Fibroblast of lung (primary cell): ENCODE measurements at regions not wholly inside any gene's neighbourhood (a gene's known extent, or its start where the extent isn't known, plus 50 kb on each side); places are given as distances from the start of the nearest gene placed in this dataset.

ENCODE experiments used
- DNase-seq, 2 donors: peaks; one replicate each; pipeline versions ENCODE4 v3.0.0 to v3.0.0-alpha.2; 2010; ENCODE audit warnings: low read depth in 2 of 2
- H2AFZ ChIP-seq: 2 replicates; pipeline ENCODE4 v1.5.1; 2012; ENCODE audit warnings: low read length, control low read depth, inconsistent platforms
- H3K27ac ChIP-seq: 2 replicates; pipeline ENCODE4 v1.5.1; 2011; ENCODE audit warnings: low read length, control low read depth; ENCODE audit not compliant: insufficient read depth
- H3K27me3 ChIP-seq: 2 replicates; pipeline ENCODE4 v1.5.1; 2011; ENCODE audit warnings: mild to moderate bottlenecking, low read length; ENCODE audit not compliant: control insufficient read depth, insufficient read depth
- H3K36me3 ChIP-seq: 2 replicates; pipeline ENCODE4 v1.5.1; 2011; ENCODE audit warnings: low read length; ENCODE audit not compliant: control insufficient read depth, insufficient read depth
- H3K4me1 ChIP-seq: 2 replicates; pipeline ENCODE4 v1.5.1; 2011; ENCODE audit warnings: low read length; ENCODE audit not compliant: control insufficient read depth, insufficient read depth; ENCODE audit errors: extremely low read depth
- H3K4me2 ChIP-seq: 2 replicates; pipeline ENCODE4 v1.5.1; 2011; ENCODE audit warnings: low read length, control low read depth; ENCODE audit not compliant: insufficient read depth; ENCODE audit errors: extremely low read depth
- H3K4me3 ChIP-seq, 4 experiments: fragments of 200-600 bp in 1 of 4; sonication (generic) in 1 of 4; replicated peaks in 1 of 4; 2 replicates each; pipeline ENCODE4 v1.5.1; 2011 to 2016; ENCODE audit warnings: low read length in 4 of 4, low read depth in 3 of 4, mild to moderate bottlenecking in 3 of 4, control low read depth in 2 of 4, inconsistent platforms in 1 of 4, mixed read lengths in 1 of 4; ENCODE audit not compliant: insufficient read depth in 1 of 4; ENCODE audit errors: control extremely low read depth in 1 of 4
- H3K79me2 ChIP-seq: 2 replicates; pipeline ENCODE4 v1.5.1; 2012; ENCODE audit warnings: mild to moderate bottlenecking, low read length, inconsistent platforms; ENCODE audit not compliant: control insufficient read depth, insufficient read depth
- H3K9ac ChIP-seq: 2 replicates; pipeline ENCODE4 v1.5.1; 2011; ENCODE audit warnings: mild to moderate bottlenecking, low read length, control low read depth; ENCODE audit not compliant: insufficient read depth
- H3K9me3 ChIP-seq: 2 replicates; pipeline ENCODE4 v1.5.1; 2012; ENCODE audit warnings: low read depth, low read length; ENCODE audit not compliant: control insufficient read depth, insufficient read depth
- H4K20me1 ChIP-seq: 2 replicates; pipeline ENCODE4 v1.5.1; 2011; ENCODE audit warnings: low read length; ENCODE audit not compliant: control insufficient read depth, insufficient read depth; ENCODE audit errors: extremely low read depth
- EZH2 ChIP-seq: IDR thresholded peaks from 2 replicates; pipeline ENCODE4 v1.5.1; 2012; ENCODE audit warnings: low read length, control low read depth, mild to moderate bottlenecking; ENCODE audit errors: missing control alignments
- TF ChIP-seq, protein P1 (sequence below), 2 donors: IDR thresholded peaks in 1 of 2; conservative IDR thresholded peaks in 1 of 2; 1 replicate in 1 of 2; 2 replicates in 1 of 2; pipeline ENCODE4 v1.5.1; 2011 to 2012; ENCODE audit warnings: low read length in 2 of 2, control low read depth in 1 of 2, inconsistent platforms in 1 of 2, low read depth in 1 of 2, mild to moderate bottlenecking in 1 of 2

DNA sequence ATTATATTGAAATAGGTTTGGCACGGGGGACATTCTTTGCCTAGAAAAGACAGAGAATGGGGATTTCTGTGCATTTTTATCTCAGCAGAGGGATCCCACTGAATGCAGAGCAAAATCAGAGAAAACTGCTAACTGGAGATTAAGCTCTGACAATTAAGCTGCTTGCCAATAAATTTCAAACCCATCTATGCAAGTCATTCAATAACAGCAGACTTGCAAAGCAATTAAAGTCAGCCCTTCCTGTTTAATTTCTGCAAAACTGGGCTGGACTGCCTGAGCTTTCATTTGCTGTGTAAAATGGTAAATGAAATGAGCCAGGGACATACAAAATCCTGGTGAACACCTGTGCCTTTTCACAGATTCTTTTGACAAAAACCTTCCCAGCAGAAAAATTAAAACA, 1273.9 kb upstream of the CNTN5 start:
- Histone ChIP-seq H3K27me3 (no peaks in the 10 kb centered on the region), H3K9ac (no peak overlapping the region), H3K4me1 (no peaks in the 10 kb centered on the region), H2AFZ (no peak overlapping the region), H3K9me3 (no peaks in the 10 kb centered on the region), H3K4me2 (no peak overlapping the region), H3K79me2 (no peaks in the 10 kb centered on the region), H3K4me3 (no peak overlapping the region), H4K20me1 (no peaks in the 10 kb centered on the region), H3K36me3 (no peaks in the 10 kb centered on the region), H3K27ac (no peak overlapping the region)
- TF ChIP-seq EZH2, result no peak
- no peak for DNase-seq

DNA sequence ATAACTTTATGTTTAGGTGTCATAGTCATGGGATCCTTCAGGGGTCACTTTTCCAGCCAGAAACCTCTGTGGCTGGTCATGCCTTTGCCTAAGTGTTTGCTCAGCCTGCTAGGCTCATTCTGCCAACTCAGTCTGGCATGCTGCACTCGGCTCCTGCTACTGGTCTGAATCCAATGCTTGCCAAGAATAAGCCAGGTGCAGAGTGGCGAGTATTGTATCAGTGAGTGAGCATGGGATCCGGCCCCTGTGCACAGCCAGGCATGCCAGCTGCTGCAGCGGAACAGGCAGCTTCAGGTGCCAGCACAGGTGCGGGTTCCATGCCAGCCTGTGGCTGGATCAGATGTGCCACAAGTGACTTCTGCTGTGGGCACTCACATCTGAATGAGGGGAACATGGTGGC, 1269.3 kb upstream of the CNTN5 start:
- Histone ChIP-seq H3K9ac (no peak overlapping the region), H2AFZ (no peak overlapping the region), H3K27ac (no peak overlapping the region), H3K79me2 (no peaks in the 10 kb centered on the region), H3K4me3 (no peak overlapping the region), H3K4me1 (no peaks in the 10 kb centered on the region), H3K27me3 (no peaks in the 10 kb centered on the region), H3K36me3 (no peaks in the 10 kb centered on the region), H3K9me3 (no peaks in the 10 kb centered on the region), H4K20me1 (no peaks in the 10 kb centered on the region), H3K4me2 (no peak overlapping the region)
- TF ChIP-seq, protein P1, sequence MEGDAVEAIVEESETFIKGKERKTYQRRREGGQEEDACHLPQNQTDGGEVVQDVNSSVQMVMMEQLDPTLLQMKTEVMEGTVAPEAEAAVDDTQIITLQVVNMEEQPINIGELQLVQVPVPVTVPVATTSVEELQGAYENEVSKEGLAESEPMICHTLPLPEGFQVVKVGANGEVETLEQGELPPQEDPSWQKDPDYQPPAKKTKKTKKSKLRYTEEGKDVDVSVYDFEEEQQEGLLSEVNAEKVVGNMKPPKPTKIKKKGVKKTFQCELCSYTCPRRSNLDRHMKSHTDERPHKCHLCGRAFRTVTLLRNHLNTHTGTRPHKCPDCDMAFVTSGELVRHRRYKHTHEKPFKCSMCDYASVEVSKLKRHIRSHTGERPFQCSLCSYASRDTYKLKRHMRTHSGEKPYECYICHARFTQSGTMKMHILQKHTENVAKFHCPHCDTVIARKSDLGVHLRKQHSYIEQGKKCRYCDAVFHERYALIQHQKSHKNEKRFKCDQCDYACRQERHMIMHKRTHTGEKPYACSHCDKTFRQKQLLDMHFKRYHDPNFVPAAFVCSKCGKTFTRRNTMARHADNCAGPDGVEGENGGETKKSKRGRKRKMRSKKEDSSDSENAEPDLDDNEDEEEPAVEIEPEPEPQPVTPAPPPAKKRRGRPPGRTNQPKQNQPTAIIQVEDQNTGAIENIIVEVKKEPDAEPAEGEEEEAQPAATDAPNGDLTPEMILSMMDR (conservative IDR thresholded peaks at IDR 0.05 in 1 of 2, IDR thresholded peaks at IDR 0.05 in 1 of 2; ENCODE audit: low read depth in 1 of 2, low read length in 2 of 2), result no peak
- TF ChIP-seq EZH2, result no peak
- DNase-seq, result no peak

DNA sequence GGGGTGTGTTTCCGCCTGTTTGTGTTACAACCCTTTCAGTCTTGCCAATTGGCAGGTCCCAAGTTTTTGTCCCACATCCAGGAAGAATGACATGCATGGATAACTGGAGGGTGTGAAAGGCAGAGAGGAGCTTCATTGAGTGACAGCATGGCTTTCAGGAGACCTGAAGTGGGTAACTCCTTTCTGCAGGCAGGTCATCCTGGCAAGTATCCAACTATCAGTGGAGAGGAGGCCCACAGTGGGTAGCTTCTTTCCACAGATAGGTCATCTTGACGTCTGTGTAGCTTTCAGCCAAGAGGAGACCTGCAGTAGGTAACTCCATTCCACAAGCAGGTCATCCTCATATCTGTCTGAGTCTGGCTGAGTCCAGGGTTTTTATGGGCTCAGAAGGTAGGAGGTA, 1268.8 kb upstream of the CNTN5 start:
- no peak overlapping the region for H3K27ac ChIP-seq
- H3K79me2 ChIP-seq, result no peaks in the 10 kb centered on the region
- no peak overlapping the region for H3K9ac ChIP-seq
- H3K4me3 ChIP-seq, result no peak overlapping the region
- TF ChIP-seq, protein P1 (conservative IDR thresholded peaks at IDR 0.05 in 1 of 2, IDR thresholded peaks at IDR 0.05 in 1 of 2; ENCODE audit: low read depth in 1 of 2, low read length in 2 of 2), result no peak
- TF ChIP-seq EZH2, result no peak
- no peaks in the 10 kb centered on the region for H4K20me1 ChIP-seq
- H3K9me3 ChIP-seq, result no peaks in the 10 kb centered on the region
- DNase-seq, result no peak
- no peaks in the 10 kb centered on the region for H3K36me3 ChIP-seq
- no peaks in the 10 kb centered on the region for H3K4me1 ChIP-seq
- no peaks in the 10 kb centered on the region for H3K27me3 ChIP-seq
- H3K4me2 ChIP-seq, result no peak overlapping the region
- H2AFZ ChIP-seq, result no peak overlapping the region
